ENCODE measurements at regions not wholly inside any gene's neighbourhood (a gene's known extent, or its start where the extent isn't known, plus 50 kb on each side); places are given as distances from the start of the nearest gene placed in this dataset.

DNA sequence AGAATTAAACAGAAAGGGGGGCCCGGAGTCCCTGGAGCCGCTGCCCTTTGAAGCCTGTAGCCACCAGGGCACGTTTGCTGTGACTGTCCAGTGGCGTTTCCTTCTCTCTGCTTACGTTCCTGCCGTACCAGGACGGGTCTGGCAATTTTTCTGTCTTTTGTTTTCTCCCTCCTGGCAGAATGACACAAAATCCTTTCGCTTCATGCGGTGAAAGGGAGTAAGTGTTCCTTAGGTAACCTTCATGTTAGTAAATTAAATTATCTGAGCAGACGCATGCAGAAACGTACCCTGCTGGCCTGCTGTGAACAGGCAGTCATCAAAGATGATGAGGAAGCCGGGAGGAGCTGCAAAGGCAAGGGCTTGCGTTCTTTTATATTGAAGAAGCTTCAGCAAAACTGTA is 299.3 kb upstream of the ARGLU1 start:
- no peaks in the 10 kb centered on the region for H3K79me2 ChIP-seq (replicated peaks; ENCODE audit: insufficient read depth, low read length)
- no peak overlapping the region for H3K4me3 ChIP-seq (ENCODE audit: low read length)
- no peaks in the 10 kb centered on the region for H3K36me3 ChIP-seq (ENCODE audit: insufficient read depth, low read length)
- no peaks in the 10 kb centered on the region for H3K9me3 ChIP-seq (ENCODE audit: low read length)
- H3K4me2 ChIP-seq (ENCODE audit: low read length) = no peak overlapping the region
- TF ChIP-seq SMC3 (conservative IDR thresholded peaks at IDR 0.05; ENCODE audit: poor library complexity) (no peak), EP300 (conservative IDR thresholded peaks at IDR 0.05; ENCODE audit: poor library complexity, severe bottlenecking) (no peak), POLR2AphosphoS5 (IDR thresholded peaks at IDR 0.05) (no peak), TAF1 (IDR thresholded peaks at IDR 0.05; ENCODE audit: low read depth) (no peak), RAD21 (conservative IDR thresholded peaks at IDR 0.05) (no peak), MXI1 (conservative IDR thresholded peaks at IDR 0.05; ENCODE audit: poor library complexity, severe bottlenecking) (no peak), EZH2 (IDR thresholded peaks at IDR 0.05; ENCODE audit: borderline replicate concordance, insufficient read depth, low read length, poor library complexity, severe bottlenecking) (no peak)
- TF ChIP-seq, protein P1, sequence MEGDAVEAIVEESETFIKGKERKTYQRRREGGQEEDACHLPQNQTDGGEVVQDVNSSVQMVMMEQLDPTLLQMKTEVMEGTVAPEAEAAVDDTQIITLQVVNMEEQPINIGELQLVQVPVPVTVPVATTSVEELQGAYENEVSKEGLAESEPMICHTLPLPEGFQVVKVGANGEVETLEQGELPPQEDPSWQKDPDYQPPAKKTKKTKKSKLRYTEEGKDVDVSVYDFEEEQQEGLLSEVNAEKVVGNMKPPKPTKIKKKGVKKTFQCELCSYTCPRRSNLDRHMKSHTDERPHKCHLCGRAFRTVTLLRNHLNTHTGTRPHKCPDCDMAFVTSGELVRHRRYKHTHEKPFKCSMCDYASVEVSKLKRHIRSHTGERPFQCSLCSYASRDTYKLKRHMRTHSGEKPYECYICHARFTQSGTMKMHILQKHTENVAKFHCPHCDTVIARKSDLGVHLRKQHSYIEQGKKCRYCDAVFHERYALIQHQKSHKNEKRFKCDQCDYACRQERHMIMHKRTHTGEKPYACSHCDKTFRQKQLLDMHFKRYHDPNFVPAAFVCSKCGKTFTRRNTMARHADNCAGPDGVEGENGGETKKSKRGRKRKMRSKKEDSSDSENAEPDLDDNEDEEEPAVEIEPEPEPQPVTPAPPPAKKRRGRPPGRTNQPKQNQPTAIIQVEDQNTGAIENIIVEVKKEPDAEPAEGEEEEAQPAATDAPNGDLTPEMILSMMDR (IDR thresholded peaks at IDR 0.05; ENCODE audit: poor library complexity, severe bottlenecking) = no peak
- TF ChIP-seq, protein P2, sequence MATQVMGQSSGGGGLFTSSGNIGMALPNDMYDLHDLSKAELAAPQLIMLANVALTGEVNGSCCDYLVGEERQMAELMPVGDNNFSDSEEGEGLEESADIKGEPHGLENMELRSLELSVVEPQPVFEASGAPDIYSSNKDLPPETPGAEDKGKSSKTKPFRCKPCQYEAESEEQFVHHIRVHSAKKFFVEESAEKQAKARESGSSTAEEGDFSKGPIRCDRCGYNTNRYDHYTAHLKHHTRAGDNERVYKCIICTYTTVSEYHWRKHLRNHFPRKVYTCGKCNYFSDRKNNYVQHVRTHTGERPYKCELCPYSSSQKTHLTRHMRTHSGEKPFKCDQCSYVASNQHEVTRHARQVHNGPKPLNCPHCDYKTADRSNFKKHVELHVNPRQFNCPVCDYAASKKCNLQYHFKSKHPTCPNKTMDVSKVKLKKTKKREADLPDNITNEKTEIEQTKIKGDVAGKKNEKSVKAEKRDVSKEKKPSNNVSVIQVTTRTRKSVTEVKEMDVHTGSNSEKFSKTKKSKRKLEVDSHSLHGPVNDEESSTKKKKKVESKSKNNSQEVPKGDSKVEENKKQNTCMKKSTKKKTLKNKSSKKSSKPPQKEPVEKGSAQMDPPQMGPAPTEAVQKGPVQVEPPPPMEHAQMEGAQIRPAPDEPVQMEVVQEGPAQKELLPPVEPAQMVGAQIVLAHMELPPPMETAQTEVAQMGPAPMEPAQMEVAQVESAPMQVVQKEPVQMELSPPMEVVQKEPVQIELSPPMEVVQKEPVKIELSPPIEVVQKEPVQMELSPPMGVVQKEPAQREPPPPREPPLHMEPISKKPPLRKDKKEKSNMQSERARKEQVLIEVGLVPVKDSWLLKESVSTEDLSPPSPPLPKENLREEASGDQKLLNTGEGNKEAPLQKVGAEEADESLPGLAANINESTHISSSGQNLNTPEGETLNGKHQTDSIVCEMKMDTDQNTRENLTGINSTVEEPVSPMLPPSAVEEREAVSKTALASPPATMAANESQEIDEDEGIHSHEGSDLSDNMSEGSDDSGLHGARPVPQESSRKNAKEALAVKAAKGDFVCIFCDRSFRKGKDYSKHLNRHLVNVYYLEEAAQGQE (IDR thresholded peaks at IDR 0.05; ENCODE audit: borderline replicate concordance) = no peak
- H3K9me2 ChIP-seq (ENCODE audit: insufficient read depth, low read length) = no peaks in the 10 kb centered on the region
- no peak overlapping the region for H3K9ac ChIP-seq (ENCODE audit: low read length)
- H3K27ac ChIP-seq (ENCODE audit: low read length) = no peak overlapping the region
- no peaks in the 10 kb centered on the region for H3K27me3 ChIP-seq (ENCODE audit: insufficient read depth, low read depth, low read length)
- no peak overlapping the region for H2AFZ ChIP-seq (ENCODE audit: low read depth, low read length)
- no peaks in the 10 kb centered on the region for H3F3A ChIP-seq (ENCODE audit: insufficient read depth, low read length, poor library complexity, severe bottlenecking)
- no peaks in the 10 kb centered on the region for H4K20me1 ChIP-seq (ENCODE audit: insufficient read depth)

DNA sequence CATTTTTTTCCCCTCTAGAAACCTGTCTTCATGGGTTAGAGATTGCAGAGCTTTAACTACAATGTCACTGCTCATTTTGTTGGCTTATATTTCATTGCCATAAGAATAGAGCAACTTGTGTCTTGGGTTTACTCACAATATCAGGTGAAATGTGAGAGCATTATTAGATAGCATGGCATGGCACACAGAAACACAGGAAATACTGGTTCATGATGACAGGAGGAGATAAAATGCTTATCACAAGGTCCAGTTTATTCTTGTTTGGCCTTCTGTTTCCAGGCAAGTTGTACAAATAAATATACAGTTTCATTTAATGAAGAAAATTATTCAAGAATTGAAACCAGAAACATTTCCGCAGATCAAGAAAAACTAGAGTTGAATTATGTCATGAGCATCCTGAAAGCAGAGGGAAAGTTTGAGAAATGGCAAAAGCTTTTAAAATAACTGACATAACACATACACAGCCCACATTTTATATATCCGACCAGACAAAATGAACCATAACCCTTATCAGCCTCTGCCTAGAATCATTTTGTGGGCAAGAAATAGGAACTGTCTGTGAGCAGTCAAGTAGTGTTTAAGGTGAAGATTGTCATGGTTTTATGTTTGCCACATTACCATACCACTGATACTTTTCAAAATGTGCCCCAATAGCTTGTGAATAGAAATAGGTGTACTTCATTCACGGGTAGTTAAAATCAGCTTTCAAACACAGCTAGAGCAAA is 297.9 kb upstream of the ARGLU1 start:
- H3F3A ChIP-seq (ENCODE audit: insufficient read depth, low read length, poor library complexity, severe bottlenecking) = no peaks in the 10 kb centered on the region
- H4K20me1 ChIP-seq (ENCODE audit: insufficient read depth) = no peaks in the 10 kb centered on the region
- H3K9me3 ChIP-seq (ENCODE audit: low read length) = no peaks in the 10 kb centered on the region
- H3K79me2 ChIP-seq (replicated peaks; ENCODE audit: insufficient read depth, low read length) = no peaks in the 10 kb centered on the region
- no peak overlapping the region for H3K4me2 ChIP-seq (ENCODE audit: low read length)
- TF ChIP-seq, protein P1 (IDR thresholded peaks at IDR 0.05; ENCODE audit: poor library complexity, severe bottlenecking) = no peak
- TF ChIP-seq POLR2AphosphoS5 (IDR thresholded peaks at IDR 0.05) (no peak), TAF1 (IDR thresholded peaks at IDR 0.05; ENCODE audit: low read depth) (no peak), MXI1 (conservative IDR thresholded peaks at IDR 0.05; ENCODE audit: poor library complexity, severe bottlenecking) (no peak), RAD21 (conservative IDR thresholded peaks at IDR 0.05) (no peak), EP300 (conservative IDR thresholded peaks at IDR 0.05; ENCODE audit: poor library complexity, severe bottlenecking) (no peak), EZH2 (IDR thresholded peaks at IDR 0.05; ENCODE audit: borderline replicate concordance, insufficient read depth, low read length, poor library complexity, severe bottlenecking) (no peak), SMC3 (conservative IDR thresholded peaks at IDR 0.05; ENCODE audit: poor library complexity) (no peak)
- TF ChIP-seq, protein P2 (IDR thresholded peaks at IDR 0.05; ENCODE audit: borderline replicate concordance) = no peak
- H3K36me3 ChIP-seq (ENCODE audit: insufficient read depth, low read length) = no peaks in the 10 kb centered on the region
- H3K27ac ChIP-seq (ENCODE audit: low read length) = no peak overlapping the region
- H3K9me2 ChIP-seq (ENCODE audit: insufficient read depth, low read length) = no peaks in the 10 kb centered on the region
- no peaks in the 10 kb centered on the region for H3K27me3 ChIP-seq (ENCODE audit: insufficient read depth, low read depth, low read length)
- no peak overlapping the region for H3K4me3 ChIP-seq (ENCODE audit: low read length)
- no peak overlapping the region for H2AFZ ChIP-seq (ENCODE audit: low read depth, low read length)
- no peak overlapping the region for H3K9ac ChIP-seq (ENCODE audit: low read length)

Data from neural cell (in vitro differentiated cells).